Keratinocyte (primary cell): ENCODE measurements at regions not wholly inside any gene's neighbourhood (a gene's known extent, or its start where the extent isn't known, plus 50 kb on each side); places are given as distances from the start of the nearest gene placed in this dataset.
"Not testable (repeated sequence)": the region's sequence is repeated elsewhere in the genome, so short reads cannot be mapped to it uniquely, and the experiment has no call there.

ENCODE experiments used
- DNase-seq: peaks from one replicate; pipeline ENCODE4 v3.0.0-alpha.2; 2011; ENCODE audit warnings: low read depth, missing footprints, low spot score
- FAIRE-seq: peaks from 2 replicates; lab custom pipeline; 2011; peaks lifted over from hg19 to GRCh38; lab: Jason Lieb, UNC
- H2AFZ ChIP-seq: 2 replicates; pipeline ENCODE4 v1.6.0; 2012; ENCODE audit warnings: low read length, control low read depth, inconsistent platforms; ENCODE audit not compliant: control insufficient read depth
- H3K27ac ChIP-seq: 2 replicates; pipeline ENCODE4 v1.5.1; 2011; ENCODE audit warnings: low read length; ENCODE audit not compliant: control insufficient read depth, insufficient read depth
- H3K27me3 ChIP-seq: 3 replicates; pipeline ENCODE4 v1.6.0; 2011; ENCODE audit warnings: low read length; ENCODE audit not compliant: control insufficient read depth, insufficient read depth; ENCODE audit errors: extremely low read depth
- H3K36me3 ChIP-seq, 2 experiments: 2 replicates in 1 of 2; 3 replicates in 1 of 2; pipeline ENCODE4 v1.5.1; 2011; ENCODE audit warnings: low read length in 2 of 2, mild to moderate bottlenecking in 1 of 2; ENCODE audit not compliant: control insufficient read depth in 2 of 2, insufficient read depth in 2 of 2; ENCODE audit errors: extremely low read depth in 1 of 2
- H3K4me1 ChIP-seq: 3 replicates; pipeline ENCODE4 v1.5.1; 2011; ENCODE audit warnings: low read length; ENCODE audit not compliant: control insufficient read depth, insufficient read depth; ENCODE audit errors: extremely low read depth
- H3K4me2 ChIP-seq: 3 replicates; pipeline ENCODE4 v1.6.0; 2011; ENCODE audit warnings: low read depth, low read length; ENCODE audit not compliant: control insufficient read depth, insufficient read depth; ENCODE audit errors: extremely low read depth
- H3K4me3 ChIP-seq, 3 experiments: fragments of 200-600 bp in 1 of 3; sonication (generic) in 1 of 3; 2 replicates in 2 of 3; 3 replicates in 1 of 3; pipeline ENCODE4 v1.5.1; 2011 to 2016; ENCODE audit warnings: low read length in 3 of 3, mild to moderate bottlenecking in 3 of 3, control low read depth in 2 of 3, inconsistent platforms in 1 of 3, low read depth in 1 of 3, mixed read lengths in 1 of 3, mixed run types in 1 of 3, moderate library complexity in 1 of 3; ENCODE audit not compliant: control insufficient read depth in 2 of 3, insufficient read depth in 2 of 3; ENCODE audit errors: extremely low read depth in 1 of 3
- H3K79me2 ChIP-seq: 2 replicates; pipeline ENCODE4 v1.6.0; 2012; ENCODE audit warnings: low read length; ENCODE audit not compliant: control insufficient read depth, insufficient read depth
- H3K9ac ChIP-seq: 3 replicates; pipeline ENCODE4 v1.6.0; 2011; ENCODE audit warnings: low read length; ENCODE audit not compliant: control insufficient read depth, insufficient read depth; ENCODE audit errors: extremely low read depth
- H3K9me1 ChIP-seq: 3 replicates; pipeline ENCODE4 v1.6.0; 2011; ENCODE audit warnings: low read length; ENCODE audit not compliant: control insufficient read depth, insufficient read depth; ENCODE audit errors: extremely low read depth
- H3K9me3 ChIP-seq: 2 replicates; pipeline ENCODE4 v1.5.1; 2012; ENCODE audit warnings: low read depth, low read length; ENCODE audit not compliant: control insufficient read depth
- H4K20me1 ChIP-seq: 3 replicates; pipeline ENCODE4 v1.6.0; 2011; ENCODE audit warnings: low read length; ENCODE audit not compliant: control insufficient read depth, insufficient read depth; ENCODE audit errors: extremely low read depth
- EZH2 ChIP-seq: IDR thresholded peaks from one replicate; pipeline ENCODE4 v1.6.1; 2012; ENCODE audit warnings: inconsistent platforms, mild to moderate bottlenecking, low read length, moderate library complexity
- dilution Hi-C: fragments of 300-500 bp; cut with MboI; formaldehyde crosslinking; loops from one replicate; pipeline ENCODE4 v1.7.0; 2020; ENCODE audit warnings: low sequenced_read_pairs; ENCODE audit not compliant: extremely low pct_ligation_motif_present
- TF ChIP-seq, protein P1 (sequence below), 3 experiments: IDR thresholded peaks in 1 of 3; conservative IDR thresholded peaks in 1 of 3; optimal IDR thresholded peaks in 1 of 3; 2 replicates in 2 of 3; 3 replicates in 1 of 3; pipeline versions ENCODE3 to v1.5.1; 2011; ENCODE audit warnings: low read length in 3 of 3, mild to moderate bottlenecking in 3 of 3, moderate library complexity in 2 of 3, control low read depth in 1 of 3, inconsistent platforms in 1 of 3; ENCODE audit not compliant: insufficient read depth in 2 of 3; ENCODE audit errors: extremely low read depth in 1 of 3

DNA sequence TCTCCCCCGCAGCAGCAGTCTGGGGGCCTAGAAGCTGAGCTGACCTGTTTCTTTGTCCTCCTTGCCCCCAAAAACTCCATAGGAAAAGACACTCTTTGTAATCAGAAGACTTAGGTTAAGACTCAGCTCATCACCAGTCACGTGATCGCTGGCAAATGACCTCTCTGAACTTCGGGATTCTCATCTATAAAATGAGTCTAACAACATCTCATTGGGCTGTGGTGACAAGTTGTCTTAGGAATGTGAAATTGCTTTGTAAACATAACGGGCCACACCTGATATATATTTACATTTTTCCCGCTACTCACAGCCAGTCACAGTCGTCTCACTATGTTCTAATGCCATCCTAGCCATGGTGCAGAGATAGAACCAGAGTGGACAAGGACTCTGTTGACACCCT, 86.0 kb upstream of the LHX1 start:
- TF ChIP-seq, protein P1, sequence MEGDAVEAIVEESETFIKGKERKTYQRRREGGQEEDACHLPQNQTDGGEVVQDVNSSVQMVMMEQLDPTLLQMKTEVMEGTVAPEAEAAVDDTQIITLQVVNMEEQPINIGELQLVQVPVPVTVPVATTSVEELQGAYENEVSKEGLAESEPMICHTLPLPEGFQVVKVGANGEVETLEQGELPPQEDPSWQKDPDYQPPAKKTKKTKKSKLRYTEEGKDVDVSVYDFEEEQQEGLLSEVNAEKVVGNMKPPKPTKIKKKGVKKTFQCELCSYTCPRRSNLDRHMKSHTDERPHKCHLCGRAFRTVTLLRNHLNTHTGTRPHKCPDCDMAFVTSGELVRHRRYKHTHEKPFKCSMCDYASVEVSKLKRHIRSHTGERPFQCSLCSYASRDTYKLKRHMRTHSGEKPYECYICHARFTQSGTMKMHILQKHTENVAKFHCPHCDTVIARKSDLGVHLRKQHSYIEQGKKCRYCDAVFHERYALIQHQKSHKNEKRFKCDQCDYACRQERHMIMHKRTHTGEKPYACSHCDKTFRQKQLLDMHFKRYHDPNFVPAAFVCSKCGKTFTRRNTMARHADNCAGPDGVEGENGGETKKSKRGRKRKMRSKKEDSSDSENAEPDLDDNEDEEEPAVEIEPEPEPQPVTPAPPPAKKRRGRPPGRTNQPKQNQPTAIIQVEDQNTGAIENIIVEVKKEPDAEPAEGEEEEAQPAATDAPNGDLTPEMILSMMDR (optimal IDR thresholded peaks at IDR 0.05 in 1 of 3, IDR thresholded peaks at IDR 0.05 in 1 of 3, conservative IDR thresholded peaks at IDR 0.05 in 1 of 3; ENCODE audit: extremely low read depth in 1 of 3, insufficient read depth in 2 of 3, low read length in 3 of 3) = no peak
- no peak for TF ChIP-seq EZH2
- Histone ChIP-seq H3K9me1 (peaks cover 3% of the 10 kb centered on the region), H3K4me2 (peak overlapping the region; percentile 91), H2AFZ (no peak overlapping the region), H3K9me3 (no peaks in the 10 kb centered on the region), H3K4me3 (peak overlapping the region in 1 of 3 experiments; percentile 40), H3K4me1 (peaks cover 55% of the 10 kb centered on the region), H3K79me2 (no peaks in the 10 kb centered on the region), H3K27ac (peak overlapping the region; percentile 94), H3K27me3 (no peaks in the 10 kb centered on the region), H4K20me1 (no peaks in the 10 kb centered on the region), H3K36me3 (no peaks in the 10 kb centered on the region), H3K9ac (peak overlapping the region; percentile 71)
- DNase-seq (peak; percentile 69), FAIRE-seq (no peak)
- dilution Hi-C loops = no loop called here

DNA sequence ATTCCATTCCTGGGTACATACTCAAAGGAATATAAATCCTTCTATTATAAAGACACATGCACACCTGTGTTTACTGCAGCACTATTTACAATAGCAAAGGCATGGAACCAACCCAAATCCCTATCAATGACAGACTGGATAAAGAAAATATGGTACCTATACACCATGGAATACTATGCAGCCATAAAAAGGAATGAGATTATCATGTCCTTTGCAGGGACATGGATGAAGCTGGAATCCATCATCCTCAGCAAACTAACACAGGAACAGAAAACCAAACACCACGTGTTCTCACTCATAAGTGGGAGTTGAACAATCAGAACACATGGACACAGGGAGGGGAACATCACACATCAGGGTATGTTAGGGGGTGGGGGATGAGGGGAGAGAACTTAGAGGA, 84.8 kb upstream of the LHX1 start:
- dilution Hi-C loops, H2AFZ ChIP-seq, H3K9me3 ChIP-seq, FAIRE-seq, H3K79me2 ChIP-seq, DNase-seq, H3K4me2 ChIP-seq, H3K27ac ChIP-seq, H3K9me1 ChIP-seq, H3K27me3 ChIP-seq, H3K36me3 ChIP-seq, H3K9ac ChIP-seq, H3K4me3 ChIP-seq, H4K20me1 ChIP-seq: not testable (repeated sequence)
- H3K4me1 ChIP-seq = peaks cover 67% of the 10 kb centered on the region

DNA sequence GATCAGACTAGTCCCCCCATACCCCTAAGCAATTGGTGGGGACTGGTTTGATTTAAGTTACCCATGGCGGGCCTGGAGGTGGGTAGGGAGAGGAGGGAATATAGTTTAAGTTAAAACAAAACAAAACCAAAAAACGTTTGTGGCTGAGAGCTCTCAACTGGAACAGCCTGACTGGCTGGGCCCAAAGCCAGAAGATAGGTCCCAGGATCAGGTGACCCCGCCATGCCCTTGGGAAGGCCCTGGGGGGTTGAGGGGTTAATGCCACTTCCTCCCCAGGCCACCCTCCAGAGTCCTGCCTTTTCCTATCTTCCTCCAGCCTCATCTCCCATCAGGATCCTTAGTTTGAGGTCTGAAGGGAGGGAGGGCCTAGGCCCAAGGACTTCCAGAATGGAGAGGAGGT, 82.3 kb upstream of the LHX1 start:
- H3K4me3 ChIP-seq = no peak overlapping the region
- H3K36me3 ChIP-seq = no peaks in the 10 kb centered on the region
- H3K9me3 ChIP-seq = no peaks in the 10 kb centered on the region
- H4K20me1 ChIP-seq = no peaks in the 10 kb centered on the region
- DNase-seq = no peak
- dilution Hi-C loops = no loop called here
- FAIRE-seq = no peak
- H3K4me1 ChIP-seq = peaks cover 68% of the 10 kb centered on the region
- no peaks in the 10 kb centered on the region for H3K27me3 ChIP-seq
- peak overlapping the region; percentile 85 for H3K27ac ChIP-seq
- peaks cover 3% of the 10 kb centered on the region for H3K9me1 ChIP-seq
- no peak overlapping the region for H3K4me2 ChIP-seq
- no peak overlapping the region for H2AFZ ChIP-seq
- no peak overlapping the region for H3K9ac ChIP-seq
- no peaks in the 10 kb centered on the region for H3K79me2 ChIP-seq
- TF ChIP-seq EZH2 = no peak
- TF ChIP-seq, protein P1 (optimal IDR thresholded peaks at IDR 0.05 in 1 of 3, IDR thresholded peaks at IDR 0.05 in 1 of 3, conservative IDR thresholded peaks at IDR 0.05 in 1 of 3; ENCODE audit: extremely low read depth in 1 of 3, insufficient read depth in 2 of 3, low read length in 3 of 3) = no peak
